ENCODE measurements at regions not wholly inside any gene's neighbourhood (a gene's known extent, or its start where the extent isn't known, plus 50 kb on each side); places are given as distances from the start of the nearest gene placed in this dataset.

DNA sequence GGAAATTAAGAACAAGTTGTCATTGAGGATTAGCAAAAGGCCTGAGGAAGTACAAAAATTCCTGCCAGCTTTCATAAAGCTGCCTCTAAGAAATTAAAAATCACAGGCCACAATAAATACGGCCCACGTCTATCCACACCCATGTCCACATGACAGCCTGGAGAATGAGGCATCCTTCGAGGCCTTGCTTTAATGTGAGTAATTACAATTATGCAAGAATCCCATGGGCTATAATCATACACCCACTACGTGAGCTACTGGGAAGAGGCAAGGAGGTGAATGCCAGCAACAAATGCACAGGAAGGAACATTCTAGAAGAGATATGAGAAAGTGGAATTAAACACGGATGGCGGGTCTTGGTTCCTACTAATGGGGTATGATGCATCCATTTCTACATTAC, 65.4 kb upstream of the ZFHX3 start:
- no peaks in the 10 kb centered on the region for H3K4me1 ChIP-seq (ENCODE audit: low read length)
- no peak overlapping the region for H3K27ac ChIP-seq (ENCODE audit: low read length)
- no peaks in the 10 kb centered on the region for H4K20me1 ChIP-seq (ENCODE audit: insufficient read depth, low read length)
- H3K27me3 ChIP-seq (ENCODE audit: low read depth, low read length), result no peaks in the 10 kb centered on the region
- no peak overlapping the region for H2AFZ ChIP-seq (ENCODE audit: low read depth, low read length)
- H3K9me3 ChIP-seq (ENCODE audit: insufficient read depth, low read length), result no peaks in the 10 kb centered on the region
- H3K4me3 ChIP-seq (ENCODE audit: low read length), result no peak overlapping the region
- no peak overlapping the region for H3K4me2 ChIP-seq (ENCODE audit: low read length)
- no peak for TF ChIP-seq EZH2phosphoT487 (IDR thresholded peaks at IDR 0.05; ENCODE audit: low read depth)
- TF ChIP-seq CTCF (IDR thresholded peaks at IDR 0.05; ENCODE audit: low read depth, low read length), result no peak
- H3K9ac ChIP-seq (ENCODE audit: low read length), result no peak overlapping the region
- H3K79me2 ChIP-seq (ENCODE audit: low read length), result no peaks in the 10 kb centered on the region
- no peaks in the 10 kb centered on the region for H3K36me3 ChIP-seq (replicated peaks; ENCODE audit: low read depth, low read length)

DNA sequence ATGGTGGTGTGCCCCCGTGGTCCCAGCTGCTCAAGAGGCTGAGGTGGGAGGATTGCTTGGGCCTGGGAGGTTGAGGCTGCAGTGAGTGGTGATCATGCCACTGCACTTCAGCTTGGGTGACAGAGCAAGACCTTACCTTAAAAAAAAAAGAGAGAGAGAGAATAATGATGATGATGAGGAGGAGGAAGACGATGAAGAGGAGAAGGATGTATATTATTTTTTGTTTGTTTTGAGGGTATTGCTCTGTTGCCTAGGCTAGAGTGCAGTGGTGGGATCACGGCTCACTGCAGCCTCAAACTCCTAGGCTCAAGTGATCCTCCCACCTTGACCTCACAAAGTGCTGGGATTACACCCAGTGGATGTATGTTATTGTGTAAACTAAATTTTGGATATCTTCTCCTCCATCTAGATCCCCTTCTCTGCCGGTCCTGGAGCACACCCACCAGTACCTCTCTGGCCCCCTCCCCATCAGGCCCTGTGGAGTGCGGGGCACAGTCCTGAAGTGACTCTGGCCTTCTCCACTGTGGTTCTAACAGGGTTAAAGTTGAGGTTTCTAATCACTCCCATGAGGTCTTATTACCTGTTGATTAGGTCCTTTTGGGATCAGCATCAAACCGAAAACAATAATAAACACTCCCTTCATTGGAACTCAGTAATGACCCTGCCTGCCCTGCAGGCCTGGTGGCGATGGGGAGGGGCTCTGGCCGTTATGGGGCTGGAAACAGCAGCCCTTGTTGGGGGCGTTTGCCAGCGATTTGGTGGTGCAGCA, 60.5 kb upstream of the ZFHX3 start:
- no peak overlapping the region for H3K9ac ChIP-seq (ENCODE audit: low read length)
- H3K4me1 ChIP-seq (ENCODE audit: low read length), result no peaks in the 10 kb centered on the region
- TF ChIP-seq EZH2phosphoT487 (IDR thresholded peaks at IDR 0.05; ENCODE audit: low read depth), result no peak
- no peak for TF ChIP-seq CTCF (IDR thresholded peaks at IDR 0.05; ENCODE audit: low read depth, low read length)
- no peak overlapping the region for H2AFZ ChIP-seq (ENCODE audit: low read depth, low read length)
- no peaks in the 10 kb centered on the region for H3K27me3 ChIP-seq (ENCODE audit: low read depth, low read length)
- H3K4me3 ChIP-seq (ENCODE audit: low read length), result no peak overlapping the region
- H3K36me3 ChIP-seq (replicated peaks; ENCODE audit: low read depth, low read length), result no peaks in the 10 kb centered on the region
- H3K27ac ChIP-seq (ENCODE audit: low read length), result no peak overlapping the region
- H3K9me3 ChIP-seq (ENCODE audit: insufficient read depth, low read length), result no peaks in the 10 kb centered on the region
- H3K79me2 ChIP-seq (ENCODE audit: low read length), result no peaks in the 10 kb centered on the region
- no peaks in the 10 kb centered on the region for H4K20me1 ChIP-seq (ENCODE audit: insufficient read depth, low read length)
- no peak overlapping the region for H3K4me2 ChIP-seq (ENCODE audit: low read length)

- Histone ChIP-seq H3K4me1 (ENCODE audit: low read length) (no peaks in the 10 kb centered on the region), H4K20me1 (ENCODE audit: insufficient read depth, low read length) (no peaks in the 10 kb centered on the region), H3K4me3 (ENCODE audit: low read length) (no peak overlapping the region), H3K79me2 (ENCODE audit: low read length) (no peaks in the 10 kb centered on the region), H3K9ac (ENCODE audit: low read length) (no peak overlapping the region), H3K4me2 (ENCODE audit: low read length) (no peak overlapping the region), H3K36me3 (replicated peaks; ENCODE audit: low read depth, low read length) (no peaks in the 10 kb centered on the region), H2AFZ (ENCODE audit: low read depth, low read length) (no peak overlapping the region), H3K27ac (ENCODE audit: low read length) (no peak overlapping the region), H3K27me3 (ENCODE audit: low read depth, low read length) (no peaks in the 10 kb centered on the region), H3K9me3 (ENCODE audit: insufficient read depth, low read length) (no peaks in the 10 kb centered on the region)
- TF ChIP-seq EZH2phosphoT487 (IDR thresholded peaks at IDR 0.05; ENCODE audit: low read depth) (no peak), CTCF (IDR thresholded peaks at IDR 0.05; ENCODE audit: low read depth, low read length) (no peak)
Observed at GRCh38 chr16:73107371-73107770, 59.4 kb upstream of the ZFHX3 start.

DNA sequence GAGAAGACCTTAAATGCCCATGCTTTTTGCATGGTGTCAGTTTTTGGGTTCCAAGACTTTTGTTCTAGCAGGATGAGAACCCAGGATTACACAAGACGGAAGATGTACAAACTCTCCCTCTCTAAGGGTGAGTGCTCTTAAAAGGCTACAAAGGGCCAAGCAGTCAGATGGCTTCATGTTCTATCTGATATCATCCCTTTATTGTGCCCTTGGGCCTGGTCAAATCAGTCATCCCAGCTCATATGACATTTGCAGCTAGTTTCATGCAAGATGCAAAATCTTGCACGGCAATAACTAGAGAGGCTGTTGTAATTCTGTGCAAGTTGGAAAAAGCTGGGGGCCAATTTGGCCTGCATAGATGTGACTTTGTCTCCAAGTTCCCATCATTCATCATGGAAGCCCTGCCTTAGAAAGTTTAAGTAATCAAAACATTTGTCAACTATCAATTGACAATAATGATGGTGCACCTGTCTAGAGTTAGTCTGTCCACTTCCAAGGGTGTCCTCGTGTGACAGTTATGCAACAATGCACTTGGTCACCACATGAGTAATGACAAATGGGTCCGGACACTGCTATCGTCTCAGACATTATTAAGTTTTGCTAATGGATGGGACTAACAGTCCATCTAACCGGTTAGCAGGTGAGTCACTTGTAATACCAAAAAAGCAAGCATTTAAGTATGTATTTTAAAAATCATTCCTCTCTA, 58.6 kb upstream of the ZFHX3 start:
- H3K4me1 ChIP-seq (ENCODE audit: low read length), result no peaks in the 10 kb centered on the region
- H3K79me2 ChIP-seq (ENCODE audit: low read length), result no peaks in the 10 kb centered on the region
- TF ChIP-seq EZH2phosphoT487 (IDR thresholded peaks at IDR 0.05; ENCODE audit: low read depth) (no peak), CTCF (IDR thresholded peaks at IDR 0.05; ENCODE audit: low read depth, low read length) (no peak)
- H4K20me1 ChIP-seq (ENCODE audit: insufficient read depth, low read length), result no peaks in the 10 kb centered on the region
- H3K4me3 ChIP-seq (ENCODE audit: low read length), result no peak overlapping the region
- no peak overlapping the region for H3K9ac ChIP-seq (ENCODE audit: low read length)
- no peak overlapping the region for H3K4me2 ChIP-seq (ENCODE audit: low read length)
- no peak overlapping the region for H2AFZ ChIP-seq (ENCODE audit: low read depth, low read length)
- H3K36me3 ChIP-seq (replicated peaks; ENCODE audit: low read depth, low read length), result no peaks in the 10 kb centered on the region
- H3K27me3 ChIP-seq (ENCODE audit: low read depth, low read length), result no peaks in the 10 kb centered on the region
- H3K9me3 ChIP-seq (ENCODE audit: insufficient read depth, low read length), result no peaks in the 10 kb centered on the region
- no peak overlapping the region for H3K27ac ChIP-seq (ENCODE audit: low read length)
